CD4-positive, CD25-positive, alpha-beta regulatory T cell (primary cell): ENCODE measurements at regions not wholly inside any gene's neighbourhood (a gene's known extent, or its start where the extent isn't known, plus 50 kb on each side); places are given as distances from the start of the nearest gene placed in this dataset.

ENCODE experiments used
- ATAC-seq, 2 donors: fragments of 150-1000 bp; cut with Tn5 transposase; one replicate each; pipeline ENCODE4 v1.10.0; 2021; ENCODE audit warnings: low read depth in 2 of 2, moderate number of reproducible peaks in 2 of 2, moderate library complexity in 1 of 2
- DNase-seq, 3 donors: peaks; one replicate each; pipeline versions ENCODE4 v3.0.0 to v3.0.0-alpha.2; 2012 to 2022; ENCODE audit warnings: mixed read lengths in 1 of 3
- H3K27ac ChIP-seq: one replicate; pipeline ENCODE4 v1.7.0; 2013; ENCODE audit warnings: mild to moderate bottlenecking, low read length; ENCODE audit not compliant: insufficient read depth, poor library complexity, severe bottlenecking
- H3K27me3 ChIP-seq: one replicate; pipeline ENCODE4 v1.7.0; 2013; ENCODE audit warnings: low read length; ENCODE audit not compliant: control insufficient read depth, insufficient read depth
- H3K36me3 ChIP-seq: one replicate; pipeline ENCODE4 v1.7.0; 2013; ENCODE audit warnings: mild to moderate bottlenecking, low read length, moderate library complexity; ENCODE audit not compliant: control insufficient read depth, insufficient read depth
- H3K4me1 ChIP-seq: 2 replicates; pipeline ENCODE4 v1.7.0; 2013; ENCODE audit warnings: mild to moderate bottlenecking, low read length; ENCODE audit not compliant: insufficient read depth, control insufficient read depth, poor library complexity, severe bottlenecking
- H3K4me3 ChIP-seq: one replicate; pipeline ENCODE4 v1.7.0; 2013; ENCODE audit warnings: low read depth, mild to moderate bottlenecking, low read length, moderate library complexity
- H3K9me3 ChIP-seq, 2 experiments: 1 replicate in 1 of 2; 2 replicates in 1 of 2; pipeline ENCODE4 v1.7.0; 2013; ENCODE audit warnings: low read length in 2 of 2, mild to moderate bottlenecking in 1 of 2, moderate library complexity in 1 of 2; ENCODE audit not compliant: control insufficient read depth in 2 of 2
- H3K27ac Mint-ChIP-seq, 3 donors: one replicate each; pipeline ENCODE4 v1.8.0; 2020 to 2022; ENCODE audit warnings: mild to moderate bottlenecking in 3 of 3, mixed read lengths in 3 of 3, moderate library complexity in 2 of 3
- H3K27me3 Mint-ChIP-seq: one replicate; pipeline ENCODE4 v1.8.0; 2022; ENCODE audit warnings: mild to moderate bottlenecking, mixed read lengths
- H3K36me3 Mint-ChIP-seq: one replicate; pipeline ENCODE4 v1.8.0; 2020; ENCODE audit warnings: mixed read lengths
- H3K4me1 Mint-ChIP-seq, 4 donors: one replicate each; pipeline ENCODE4 v1.8.0; 2020 to 2022; ENCODE audit warnings: mixed read lengths in 4 of 4, mild to moderate bottlenecking in 1 of 4
- H3K4me3 Mint-ChIP-seq, 4 donors: one replicate each; pipeline ENCODE4 v1.8.0; 2020 to 2022; ENCODE audit warnings: mild to moderate bottlenecking in 4 of 4, mixed read lengths in 4 of 4, moderate library complexity in 3 of 4
- H3K9me3 Mint-ChIP-seq, 7 donors: one replicate each; pipeline ENCODE4 v1.8.0; 2020 to 2022; ENCODE audit warnings: mixed read lengths in 7 of 7, mild to moderate bottlenecking in 3 of 7, moderate library complexity in 2 of 7

- H3K36me3 Mint-ChIP-seq: no peaks in the 10 kb centered on the region
- H3K4me1 Mint-ChIP-seq: no peaks in the 10 kb centered on the region
- H3K4me1 ChIP-seq: no peaks in the 10 kb centered on the region
- ATAC-seq (no peak), DNase-seq (no peak)
- H3K27me3 ChIP-seq: no peaks in the 10 kb centered on the region
- no peaks in the 10 kb centered on the region for H3K9me3 ChIP-seq
- H3K4me3 Mint-ChIP-seq: no peak overlapping the region
- no peak overlapping the region for H3K27ac ChIP-seq
- no peak overlapping the region for H3K4me3 ChIP-seq
- no peak overlapping the region for H3K27ac Mint-ChIP-seq
- H3K36me3 ChIP-seq: no peaks in the 10 kb centered on the region
- H3K27me3 Mint-ChIP-seq: peaks cover 5% of the 10 kb centered on the region
- peaks cover 0 to 9% (median 0%) of the 10 kb centered on the region in 7 donors for H3K9me3 Mint-ChIP-seq
These were observed 862.6 kb downstream of the SORCS3 start for GRCh38 chr10:105503714-105504113.

DNA sequence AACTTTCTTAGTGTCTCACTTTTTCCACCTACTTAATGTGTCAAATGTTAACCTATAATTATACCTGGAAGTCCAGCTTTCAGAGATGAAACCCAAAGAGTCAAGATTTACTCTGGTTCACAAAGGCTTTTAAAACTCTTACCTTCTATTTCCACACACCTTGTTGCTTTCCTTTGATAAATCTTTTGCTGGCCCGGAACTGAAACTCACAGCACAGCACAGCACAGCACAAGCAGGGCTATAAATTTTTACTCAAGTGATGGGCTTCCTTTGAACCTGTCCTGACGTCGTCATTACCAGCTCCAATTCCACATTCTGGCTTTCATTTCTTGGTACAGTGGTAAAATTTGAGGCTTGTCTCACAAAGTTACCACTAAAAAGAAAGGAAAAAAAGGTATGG lies 861.0 kb downstream of the SORCS3 start:
- no peak overlapping the region for H3K4me3 ChIP-seq
- no peaks in the 10 kb centered on the region for H3K9me3 ChIP-seq
- no peak overlapping the region for H3K4me3 Mint-ChIP-seq
- no peak overlapping the region for H3K27ac ChIP-seq
- no peaks in the 10 kb centered on the region for H3K36me3 Mint-ChIP-seq
- H3K4me1 Mint-ChIP-seq: no peaks in the 10 kb centered on the region
- DNase-seq: no peak
- peaks cover 8% of the 10 kb centered on the region for H3K27me3 Mint-ChIP-seq
- H3K36me3 ChIP-seq: no peaks in the 10 kb centered on the region
- peaks cover 0 to 18% (median 4%) of the 10 kb centered on the region in 7 donors for H3K9me3 Mint-ChIP-seq
- H3K27me3 ChIP-seq: no peaks in the 10 kb centered on the region
- no peak overlapping the region for H3K27ac Mint-ChIP-seq
- no peaks in the 10 kb centered on the region for H3K4me1 ChIP-seq
- ATAC-seq: no peak

- Mint-ChIP-seq H3K4me1 (no peaks in the 10 kb centered on the region), H3K4me3 (no peak overlapping the region), H3K36me3 (no peaks in the 10 kb centered on the region), H3K9me3 (peaks cover 0 to 19% (median 6%) of the 10 kb centered on the region in 7 donors), H3K27me3 (peaks cover 4% of the 10 kb centered on the region), H3K27ac (no peak overlapping the region)
- DNase-seq: no peak
- Histone ChIP-seq H3K9me3 (no peaks in the 10 kb centered on the region), H3K4me1 (no peaks in the 10 kb centered on the region), H3K27me3 (no peaks in the 10 kb centered on the region), H3K27ac (no peak overlapping the region), H3K36me3 (no peaks in the 10 kb centered on the region), H3K4me3 (no peak overlapping the region)
- ATAC-seq: no peak
These were observed 853.9 kb downstream of the SORCS3 start for GRCh38 chr10:105494944-105495343.

- ATAC-seq: no peak
These were observed 853.2 kb downstream of the SORCS3 start for GRCh38 chr10:105494303-105494702.

GRCh38 chr10:105473170-105473569 lies 832.1 kb downstream of the SORCS3 start:
- Histone ChIP-seq H3K4me3 (no peak overlapping the region), H3K27me3 (no peaks in the 10 kb centered on the region), H3K27ac (no peak overlapping the region), H3K4me1 (no peaks in the 10 kb centered on the region), H3K36me3 (no peaks in the 10 kb centered on the region), H3K9me3 (peaks cover 0 to 2% of the 10 kb centered on the region in 2 experiments)
- H3K9me3 Mint-ChIP-seq: peaks cover 0 to 12% (median 4%) of the 10 kb centered on the region in 7 donors
- DNase-seq (no peak), ATAC-seq (no peak)
- no peaks in the 10 kb centered on the region for H3K4me1 Mint-ChIP-seq
- H3K27me3 Mint-ChIP-seq: no peaks in the 10 kb centered on the region
- no peaks in the 10 kb centered on the region for H3K36me3 Mint-ChIP-seq
- H3K4me3 Mint-ChIP-seq: no peak overlapping the region
- no peak overlapping the region for H3K27ac Mint-ChIP-seq

More at GRCh38 chr10:105494303-105494702, 853.2 kb downstream of the SORCS3 start:
- Mint-ChIP-seq H3K27me3 (peaks cover 4% of the 10 kb centered on the region), H3K27ac (no peak overlapping the region), H3K4me3 (no peak overlapping the region), H3K9me3 (peaks cover 0 to 15% (median 6%) of the 10 kb centered on the region in 7 donors), H3K4me1 (no peaks in the 10 kb centered on the region), H3K36me3 (no peaks in the 10 kb centered on the region)
- Histone ChIP-seq H3K36me3 (no peaks in the 10 kb centered on the region), H3K9me3 (no peaks in the 10 kb centered on the region), H3K27me3 (no peaks in the 10 kb centered on the region), H3K4me3 (no peak overlapping the region), H3K4me1 (no peaks in the 10 kb centered on the region), H3K27ac (no peak overlapping the region)
- no peak for DNase-seq

DNA sequence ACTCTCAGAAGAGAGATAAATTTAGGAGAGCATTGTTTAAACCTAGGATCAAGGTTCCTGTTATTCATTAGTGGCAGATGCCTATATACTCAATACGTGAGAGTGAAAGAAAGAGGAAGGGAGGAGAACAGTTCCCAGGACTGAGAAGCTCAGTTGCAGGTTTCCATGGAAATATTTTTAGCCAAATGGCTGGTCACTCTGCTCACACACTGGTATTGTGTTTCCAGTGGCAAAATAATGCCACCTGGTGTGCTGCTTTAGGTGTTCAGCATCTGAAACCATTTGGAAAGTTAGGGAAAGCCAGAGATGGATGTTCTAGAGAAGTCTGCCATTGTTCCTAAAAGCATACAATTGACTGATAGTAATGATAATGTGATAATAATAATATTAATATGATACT lies 827.7 kb downstream of the SORCS3 start:
- Histone ChIP-seq H3K4me3 (no peak overlapping the region), H3K27ac (no peak overlapping the region), H3K27me3 (no peaks in the 10 kb centered on the region), H3K9me3 (no peaks in the 10 kb centered on the region), H3K4me1 (no peaks in the 10 kb centered on the region), H3K36me3 (no peaks in the 10 kb centered on the region)
- H3K27me3 Mint-ChIP-seq: no peaks in the 10 kb centered on the region
- DNase-seq: no peak
- no peaks in the 10 kb centered on the region for H3K36me3 Mint-ChIP-seq
- H3K4me3 Mint-ChIP-seq: no peak overlapping the region
- peaks cover 0 to 12% (median 8%) of the 10 kb centered on the region in 7 donors for H3K9me3 Mint-ChIP-seq
- ATAC-seq: no peak
- no peak overlapping the region for H3K27ac Mint-ChIP-seq
- H3K4me1 Mint-ChIP-seq: no peaks in the 10 kb centered on the region

- H3K4me3 Mint-ChIP-seq: no peak overlapping the region
- Histone ChIP-seq H3K4me1 (no peaks in the 10 kb centered on the region), H3K27ac (no peak overlapping the region), H3K36me3 (no peaks in the 10 kb centered on the region), H3K9me3 (peaks cover 0 to 4% of the 10 kb centered on the region in 2 experiments), H3K4me3 (no peak overlapping the region), H3K27me3 (no peaks in the 10 kb centered on the region)
- H3K27ac Mint-ChIP-seq: no peak overlapping the region
- H3K4me1 Mint-ChIP-seq: no peaks in the 10 kb centered on the region
- no peaks in the 10 kb centered on the region for H3K27me3 Mint-ChIP-seq
- H3K9me3 Mint-ChIP-seq: peaks cover 4 to 24% (median 10%) of the 10 kb centered on the region in 7 donors
- DNase-seq (no peak), ATAC-seq (no peak)
- H3K36me3 Mint-ChIP-seq: no peaks in the 10 kb centered on the region
These were observed 825.4 kb downstream of the SORCS3 start for GRCh38 chr10:105466521-105466920.

DNA sequence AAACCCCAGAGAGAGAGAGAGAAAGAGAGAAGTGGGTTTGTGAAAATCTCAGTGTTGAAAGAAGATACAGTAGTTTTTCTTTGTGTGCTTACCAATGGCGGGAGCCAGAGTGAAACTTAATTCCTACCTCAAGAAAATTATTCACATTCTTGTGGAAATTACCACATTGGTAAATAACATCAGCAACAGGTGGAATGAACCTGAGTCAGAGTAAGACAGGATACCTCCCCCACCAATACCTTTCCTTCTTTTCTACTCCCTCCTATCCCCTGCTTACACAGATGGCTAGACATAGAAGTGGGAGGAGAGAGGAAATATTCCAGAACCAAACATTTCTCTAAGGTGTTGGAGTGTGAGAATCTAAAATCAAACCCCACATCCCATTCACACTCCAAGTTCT lies 793.9 kb downstream of the SORCS3 start:
- Mint-ChIP-seq H3K27me3 (no peaks in the 10 kb centered on the region), H3K4me3 (no peak overlapping the region), H3K27ac (no peak overlapping the region), H3K9me3 (peaks cover 0 to 7% (median 2%) of the 10 kb centered on the region in 7 donors), H3K4me1 (no peaks in the 10 kb centered on the region), H3K36me3 (no peaks in the 10 kb centered on the region)
- no peaks in the 10 kb centered on the region for H3K36me3 ChIP-seq
- DNase-seq: no peak
- H3K4me1 ChIP-seq: no peaks in the 10 kb centered on the region
- H3K4me3 ChIP-seq: no peak overlapping the region
- no peak overlapping the region for H3K27ac ChIP-seq
- no peaks in the 10 kb centered on the region for H3K9me3 ChIP-seq
- no peaks in the 10 kb centered on the region for H3K27me3 ChIP-seq
- ATAC-seq: no peak
